ENCODE measurements at regions not wholly inside any gene's neighbourhood (a gene's known extent, or its start where the extent isn't known, plus 50 kb on each side); places are given as distances from the start of the nearest gene placed in this dataset.

GRCh38 chr18:71849407-71849806 lies 694.7 kb downstream of the CBLN2 start:
- TF ChIP-seq EP300 (IDR thresholded peaks at IDR 0.05) (no peak), POLR2AphosphoS5 (IDR thresholded peaks at IDR 0.05) (no peak), POLR2A (IDR thresholded peaks at IDR 0.05) (no peak), CTCF (IDR thresholded peaks at IDR 0.05) (no peak)
- H3K27me3 ChIP-seq: no peaks in the 10 kb centered on the region

GRCh38 chr18:71846716-71847115 lies 697.4 kb downstream of the CBLN2 start:
- H3K27me3 ChIP-seq: no peaks in the 10 kb centered on the region
- H3K4me3 ChIP-seq: no peak overlapping the region
- TF ChIP-seq POLR2AphosphoS5 (IDR thresholded peaks at IDR 0.05) (no peak), EP300 (IDR thresholded peaks at IDR 0.05) (no peak), POLR2A (IDR thresholded peaks at IDR 0.05) (no peak), CTCF (IDR thresholded peaks at IDR 0.05) (no peak)
- H3K27ac ChIP-seq: no peak overlapping the region
- no peaks in the 10 kb centered on the region for H3K9me3 ChIP-seq
- WGBS: 83% methylated on average over 2 of the region's 2 CpGs
- no peaks in the 10 kb centered on the region for H3K36me3 ChIP-seq
- no peak for DNase-seq (ENCODE audit: low spot score in 2 of 2)
- H3K4me1 ChIP-seq: no peaks in the 10 kb centered on the region

More at GRCh38 chr18:71849407-71849806, 694.7 kb downstream of the CBLN2 start:
- 83% methylated on average over 4 of the region's 4 CpGs for WGBS
- Histone ChIP-seq H3K4me1 (no peaks in the 10 kb centered on the region), H3K9me3 (peaks cover 4% of the 10 kb centered on the region), H3K27ac (no peak overlapping the region), H3K36me3 (no peaks in the 10 kb centered on the region), H3K4me3 (no peak overlapping the region)
- no peak for DNase-seq (ENCODE audit: low spot score in 2 of 2)

GRCh38 chr18:71844814-71845213 lies 699.3 kb downstream of the CBLN2 start:
- TF ChIP-seq POLR2A (IDR thresholded peaks at IDR 0.05) (no peak), POLR2AphosphoS5 (IDR thresholded peaks at IDR 0.05) (no peak), CTCF (IDR thresholded peaks at IDR 0.05) (no peak), EP300 (IDR thresholded peaks at IDR 0.05) (no peak)
- no peak for DNase-seq (ENCODE audit: low spot score in 2 of 2)
- no peak overlapping the region for H3K4me3 ChIP-seq
- no peaks in the 10 kb centered on the region for H3K9me3 ChIP-seq
- no peaks in the 10 kb centered on the region for H3K27me3 ChIP-seq
- WGBS: 67% methylated on average over 5 of the region's 5 CpGs
- no peaks in the 10 kb centered on the region for H3K36me3 ChIP-seq
- no peak overlapping the region for H3K27ac ChIP-seq
- no peaks in the 10 kb centered on the region for H3K4me1 ChIP-seq

- Histone ChIP-seq H3K27me3 (no peaks in the 10 kb centered on the region), H3K9me3 (no peaks in the 10 kb centered on the region), H3K4me3 (no peak overlapping the region), H3K4me1 (no peaks in the 10 kb centered on the region), H3K36me3 (no peaks in the 10 kb centered on the region), H3K27ac (no peak overlapping the region)
- 54% methylated on average over 5 of the region's 5 CpGs for WGBS
- DNase-seq (ENCODE audit: low spot score in 2 of 2): no peak
- TF ChIP-seq EP300 (IDR thresholded peaks at IDR 0.05) (no peak), POLR2AphosphoS5 (IDR thresholded peaks at IDR 0.05) (no peak), POLR2A (IDR thresholded peaks at IDR 0.05) (no peak), CTCF (IDR thresholded peaks at IDR 0.05) (no peak)
Observed at GRCh38 chr18:71842666-71843065, 701.5 kb downstream of the CBLN2 start.

GRCh38 chr18:71837547-71837946 lies 706.6 kb downstream of the CBLN2 start:
- 65% methylated on average over 1 of the region's 1 CpG for WGBS
- Histone ChIP-seq H3K27me3 (no peaks in the 10 kb centered on the region), H3K27ac (no peak overlapping the region), H3K4me3 (no peak overlapping the region), H3K4me1 (no peaks in the 10 kb centered on the region), H3K9me3 (peaks cover 5% of the 10 kb centered on the region), H3K36me3 (no peaks in the 10 kb centered on the region)
- TF ChIP-seq CTCF (IDR thresholded peaks at IDR 0.05) (no peak), POLR2AphosphoS5 (IDR thresholded peaks at IDR 0.05) (no peak), EP300 (IDR thresholded peaks at IDR 0.05) (no peak), POLR2A (IDR thresholded peaks at IDR 0.05) (no peak)
- no peak for DNase-seq (ENCODE audit: low spot score in 2 of 2)

All from suprapubic skin (tissue), 4 donors.